ENCODE measurements at regions not wholly inside any gene's neighbourhood (a gene's known extent, or its start where the extent isn't known, plus 50 kb on each side); places are given as distances from the start of the nearest gene placed in this dataset.

DNA sequence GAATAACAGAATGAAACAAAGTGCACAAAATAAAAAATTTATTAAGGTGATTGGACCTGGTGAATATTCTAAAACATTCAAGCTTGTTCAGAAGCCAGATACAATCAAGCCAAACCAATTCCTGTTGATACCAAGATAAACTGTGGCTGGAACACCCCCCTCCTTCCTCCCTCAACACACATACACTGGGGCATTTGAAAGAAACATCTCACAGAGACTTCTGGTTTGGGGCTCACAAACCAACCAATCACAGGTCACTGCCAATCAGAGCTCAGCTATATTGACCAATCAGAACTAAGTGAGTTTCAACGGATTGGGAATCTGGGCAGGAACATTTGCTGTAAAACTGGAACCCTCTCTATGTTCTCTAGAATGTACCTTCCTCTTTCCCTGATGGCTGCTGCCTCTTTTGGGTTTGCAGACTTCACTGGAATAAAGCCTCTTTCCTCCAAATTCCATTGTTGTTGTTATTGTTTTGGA is 340.6 kb upstream of the GOLIM4 start:
- Histone ChIP-seq H3K4me1 (ENCODE audit: insufficient read depth) (no peaks in the 10 kb centered on the region), H3K27me3 (no peaks in the 10 kb centered on the region), H3K4me3 (no peak overlapping the region), H3K27ac (no peak overlapping the region), H3K36me3 (no peaks in the 10 kb centered on the region), H3K9me3 (no peaks in the 10 kb centered on the region)
- intact Hi-C loops (cut with DNase I) = no loop called here
- 51 to 83% (median 76%) methylated on average over 1 of the region's 1 CpG for WGBS, 3 donors
- TF ChIP-seq CTCF (IDR thresholded peaks at IDR 0.05) = no peak
- no peak for TF ChIP-seq EP300 (IDR thresholded peaks at IDR 0.05)
- no peak for TF ChIP-seq POLR2A (IDR thresholded peaks at IDR 0.05)
- DNase-seq = no peak

GRCh38 chr3:168431491-168431890 is 335.8 kb upstream of the GOLIM4 start:
- TF ChIP-seq EP300 (IDR thresholded peaks at IDR 0.05) = no peak
- DNase-seq = no peak
- intact Hi-C loops (cut with DNase I) = no loop called here
- Histone ChIP-seq H3K4me1 (ENCODE audit: insufficient read depth) (no peaks in the 10 kb centered on the region), H3K27ac (no peak overlapping the region), H3K27me3 (no peaks in the 10 kb centered on the region), H3K9me3 (no peaks in the 10 kb centered on the region), H3K36me3 (no peaks in the 10 kb centered on the region), H3K4me3 (no peak overlapping the region)
- WGBS, 3 donors = 65 to 80% (median 69%) methylated on average over 2 of the region's 2 CpGs

DNA sequence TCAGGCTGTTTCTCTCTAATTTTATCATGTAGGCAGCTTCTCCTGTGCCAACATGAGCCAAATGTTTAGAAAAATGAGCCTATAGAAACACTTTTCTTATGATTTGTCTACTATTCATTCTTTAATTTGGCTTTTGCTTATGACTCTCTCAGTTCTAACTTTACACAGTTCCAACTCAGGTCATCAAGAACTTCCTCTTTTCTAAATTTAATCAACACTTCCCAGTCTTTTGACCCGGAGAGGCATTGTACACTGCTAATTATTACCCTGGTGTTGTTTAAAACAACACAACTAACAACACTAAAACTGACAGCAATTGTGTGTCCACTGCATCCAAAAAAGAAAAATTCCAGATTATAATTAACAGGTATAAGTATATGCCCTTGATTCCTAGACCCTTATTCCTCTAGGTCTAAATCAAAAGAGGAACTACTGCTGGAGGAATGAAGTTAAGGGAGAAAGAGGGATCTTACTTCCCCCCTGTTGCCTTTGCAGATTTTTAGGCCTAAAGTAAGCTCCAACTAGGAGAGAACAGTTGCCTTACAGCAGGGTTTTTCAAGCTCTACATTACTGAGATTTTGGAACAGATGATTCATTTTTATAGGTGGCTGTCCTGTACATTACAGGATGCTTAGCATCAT is 332.2 kb upstream of the GOLIM4 start:
- no peak for DNase-seq
- no peaks in the 10 kb centered on the region for H3K36me3 ChIP-seq
- TF ChIP-seq CTCF (IDR thresholded peaks at IDR 0.05) = no peak
- TF ChIP-seq EP300 (IDR thresholded peaks at IDR 0.05) = no peak
- TF ChIP-seq POLR2A (IDR thresholded peaks at IDR 0.05) = no peak
- intact Hi-C loops (cut with DNase I) = no loop called here
- H3K4me3 ChIP-seq = no peak overlapping the region
- H3K27ac ChIP-seq = no peak overlapping the region
- 47 to 63% (median 49%) methylated on average over 1 of the region's 1 CpG for WGBS, 3 donors
- H3K4me1 ChIP-seq (ENCODE audit: insufficient read depth) = no peaks in the 10 kb centered on the region
- H3K9me3 ChIP-seq = no peaks in the 10 kb centered on the region
- no peaks in the 10 kb centered on the region for H3K27me3 ChIP-seq

DNA sequence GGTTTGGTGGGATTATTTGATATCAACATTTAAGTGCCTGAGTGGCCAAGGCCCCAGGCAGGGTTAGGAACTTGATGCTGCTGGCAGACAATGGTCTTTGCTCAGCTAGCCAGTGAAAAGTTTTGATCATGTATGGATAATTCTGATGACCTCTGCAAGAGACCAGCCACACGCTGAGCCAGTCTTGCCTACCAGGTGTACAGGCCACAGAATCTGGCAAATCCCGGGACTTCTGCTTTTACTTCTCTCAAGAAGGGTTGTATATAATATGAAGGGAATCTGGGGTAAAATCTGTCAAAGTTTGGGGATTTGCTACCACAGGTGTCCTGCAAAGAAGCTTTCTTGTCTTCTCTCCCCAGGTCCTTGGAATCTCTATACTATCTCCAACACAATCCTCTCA is 331.4 kb upstream of the GOLIM4 start:
- DNase-seq = no peak
- TF ChIP-seq POLR2A (IDR thresholded peaks at IDR 0.05) (no peak), CTCF (IDR thresholded peaks at IDR 0.05) (no peak), EP300 (IDR thresholded peaks at IDR 0.05) (no peak)

DNA sequence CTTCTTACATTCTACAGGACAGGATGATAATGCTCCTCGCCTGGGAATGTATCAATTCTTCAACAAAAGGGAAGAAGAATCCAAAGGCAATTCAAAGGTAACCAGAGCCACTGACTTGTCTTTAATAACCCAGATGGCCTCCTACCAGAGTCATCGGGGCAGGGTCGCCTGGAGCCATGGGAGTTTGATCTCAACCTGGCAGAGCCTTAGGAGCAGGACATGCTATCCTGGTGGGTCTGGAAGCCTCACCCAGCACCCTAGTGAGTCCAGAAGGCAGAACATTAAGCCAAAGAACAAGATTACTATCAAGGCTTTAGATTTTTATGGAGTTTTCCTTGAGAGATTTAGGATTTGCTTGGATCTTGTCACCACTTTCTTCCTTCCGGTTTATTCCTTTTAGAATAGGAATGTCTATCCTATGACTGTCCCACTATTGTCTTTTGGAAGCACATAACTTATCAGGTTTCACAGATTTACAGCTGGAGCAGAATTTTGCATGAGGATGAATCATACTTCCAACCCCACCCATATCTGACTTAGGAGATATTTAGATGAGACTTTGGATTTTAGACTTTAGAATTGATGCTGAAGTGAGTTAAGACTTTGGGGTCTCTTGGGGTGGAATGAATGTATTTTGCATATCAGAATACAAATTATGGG is 330.3 kb upstream of the GOLIM4 start:
- no peak for DNase-seq
- Histone ChIP-seq H3K9me3 (no peaks in the 10 kb centered on the region), H3K4me1 (ENCODE audit: insufficient read depth) (no peaks in the 10 kb centered on the region), H3K36me3 (no peaks in the 10 kb centered on the region), H3K4me3 (no peak overlapping the region), H3K27ac (no peak overlapping the region), H3K27me3 (no peaks in the 10 kb centered on the region)
- TF ChIP-seq CTCF (IDR thresholded peaks at IDR 0.05) (no peak), POLR2A (IDR thresholded peaks at IDR 0.05) (no peak), EP300 (IDR thresholded peaks at IDR 0.05) (no peak)
- WGBS, 3 donors = 89 to 95% (median 91%) methylated on average over 4 of the region's 4 CpGs
- intact Hi-C loops (cut with DNase I) = no loop called here

More for the DNA sequence above, 331.4 kb upstream of the GOLIM4 start:
- Histone ChIP-seq H3K27ac (no peak overlapping the region), H3K4me1 (ENCODE audit: insufficient read depth) (no peaks in the 10 kb centered on the region), H3K36me3 (no peaks in the 10 kb centered on the region), H3K9me3 (no peaks in the 10 kb centered on the region), H3K27me3 (no peaks in the 10 kb centered on the region), H3K4me3 (no peak overlapping the region)
- intact Hi-C loops (cut with DNase I) = no loop called here
- WGBS, 3 donors = 87 to 97% (median 93%) methylated on average over 2 of the region's 2 CpGs

All from ovary (tissue), 7 donors.